BE2C (cell line): ENCODE measurements at regions not wholly inside any gene's neighbourhood (a gene's known extent, or its start where the extent isn't known, plus 50 kb on each side); places are given as distances from the start of the nearest gene placed in this dataset.

ENCODE experiments used
- DNase-seq: peaks from one replicate; pipeline ENCODE4 v3.0.0-alpha.2; 2020
- H3K27me3 ChIP-seq: fragments of 250-450 bp; sonication (Bioruptor Pico); 2 replicates; pipeline ENCODE4 v1.5.1; 2020; ENCODE audit warnings: mild to moderate bottlenecking
- H3K36me3 ChIP-seq: fragments of 250-450 bp; sonication (Bioruptor Pico); 2 replicates; pipeline ENCODE4 v1.5.1; 2020; ENCODE audit warnings: mild to moderate bottlenecking
- H3K4me1 ChIP-seq: fragments of 250-450 bp; sonication (Bioruptor Pico); 2 replicates; pipeline ENCODE4 v1.5.1; 2020
- H3K4me3 ChIP-seq: 2 replicates; pipeline ENCODE4 v1.5.1; 2011; ENCODE audit warnings: low read depth, low read length
- H3K9me3 ChIP-seq: fragments of 250-450 bp; sonication (Bioruptor Pico); 2 replicates; pipeline ENCODE4 v1.5.1; 2020
- CTCF ChIP-seq: IDR thresholded peaks from 2 replicates; pipeline ENCODE4 v1.5.1; 2012; ENCODE audit warnings: mild to moderate bottlenecking, low read depth, low read length

- peaks cover 22% of the 10 kb centered on the region for H3K27me3 ChIP-seq
- H3K36me3 ChIP-seq: no peaks in the 10 kb centered on the region
- no peaks in the 10 kb centered on the region for H3K9me3 ChIP-seq
- H3K4me1 ChIP-seq: no peaks in the 10 kb centered on the region
- TF ChIP-seq CTCF: no peak
- no peak for DNase-seq
- H3K4me3 ChIP-seq: no peak overlapping the region
These were observed 485.4 kb downstream of the KCNJ2 start for GRCh38 chr17:70654706-70655105.

- no peak for DNase-seq
- no peaks in the 10 kb centered on the region for H3K4me1 ChIP-seq
- no peaks in the 10 kb centered on the region for H3K9me3 ChIP-seq
- H3K36me3 ChIP-seq: no peaks in the 10 kb centered on the region
- TF ChIP-seq CTCF: no peak
- H3K27me3 ChIP-seq: peaks cover 22% of the 10 kb centered on the region
- no peak overlapping the region for H3K4me3 ChIP-seq
These were observed 486.0 kb downstream of the KCNJ2 start for GRCh38 chr17:70655176-70655958.

- Histone ChIP-seq H3K4me1 (no peaks in the 10 kb centered on the region), H3K4me3 (no peak overlapping the region), H3K36me3 (no peaks in the 10 kb centered on the region), H3K27me3 (peaks cover 26% of the 10 kb centered on the region), H3K9me3 (no peaks in the 10 kb centered on the region)
- no peak for DNase-seq
- no peak for TF ChIP-seq CTCF
These were observed 489.0 kb downstream of the KCNJ2 start for GRCh38 chr17:70658317-70658716.

GRCh38 chr17:70658840-70659239, 489.5 kb downstream of the KCNJ2 start:
- Histone ChIP-seq H3K4me3 (no peak overlapping the region), H3K9me3 (no peaks in the 10 kb centered on the region), H3K27me3 (peaks cover 23% of the 10 kb centered on the region), H3K36me3 (no peaks in the 10 kb centered on the region), H3K4me1 (no peaks in the 10 kb centered on the region)
- no peak for TF ChIP-seq CTCF
- no peak for DNase-seq

GRCh38 chr17:70661342-70662222, 492.2 kb downstream of the KCNJ2 start:
- no peaks in the 10 kb centered on the region for H3K4me1 ChIP-seq
- TF ChIP-seq CTCF: no peak
- peaks cover 15% of the 10 kb centered on the region for H3K27me3 ChIP-seq
- no peak overlapping the region for H3K4me3 ChIP-seq
- H3K36me3 ChIP-seq: no peaks in the 10 kb centered on the region
- no peak for DNase-seq
- H3K9me3 ChIP-seq: no peaks in the 10 kb centered on the region
